Stimulated activated naive CD8-positive, alpha-beta T cell treated with anti-CD3 and anti-CD28 coated beads, Interleukin-15, amount 100 ng/mL, for 72 hours (primary cell): ENCODE measurements at regions not wholly inside any gene's neighbourhood (a gene's known extent, or its start where the extent isn't known, plus 50 kb on each side); places are given as distances from the start of the nearest gene placed in this dataset.
A peak's percentile ranks its signal among the peaks of the same experiment; 100 is the strongest.

ENCODE experiments used
- ATAC-seq: fragments of 150-1000 bp; cut with Tn5 transposase; 2 replicates; pipeline ENCODE4 v1.10.0; 2021; ENCODE audit warnings: mild to moderate bottlenecking, moderate library complexity
- DNase-seq, 2 donors: peaks; one replicate each; pipeline ENCODE4 v3.0.0; 2021 to 2022
- H3K27ac Mint-ChIP-seq, 2 donors: one replicate each; pipeline ENCODE4 v1.8.0; 2022; ENCODE audit warnings: mild to moderate bottlenecking in 2 of 2, mixed read lengths in 2 of 2, moderate library complexity in 2 of 2
- H3K27me3 Mint-ChIP-seq: one replicate; pipeline ENCODE4 v1.8.0; 2022; ENCODE audit warnings: mixed read lengths
- H3K4me1 Mint-ChIP-seq: one replicate; pipeline ENCODE4 v1.8.0; 2022; ENCODE audit warnings: mild to moderate bottlenecking, mixed read lengths
- H3K4me3 Mint-ChIP-seq, 2 donors: one replicate each; pipeline ENCODE4 v1.8.0; 2022; ENCODE audit warnings: mild to moderate bottlenecking in 2 of 2, mixed read lengths in 2 of 2, moderate library complexity in 1 of 2
- H3K9me3 Mint-ChIP-seq, 2 donors: one replicate each; pipeline ENCODE4 v1.8.0; 2022; ENCODE audit warnings: mixed read lengths in 2 of 2

DNA sequence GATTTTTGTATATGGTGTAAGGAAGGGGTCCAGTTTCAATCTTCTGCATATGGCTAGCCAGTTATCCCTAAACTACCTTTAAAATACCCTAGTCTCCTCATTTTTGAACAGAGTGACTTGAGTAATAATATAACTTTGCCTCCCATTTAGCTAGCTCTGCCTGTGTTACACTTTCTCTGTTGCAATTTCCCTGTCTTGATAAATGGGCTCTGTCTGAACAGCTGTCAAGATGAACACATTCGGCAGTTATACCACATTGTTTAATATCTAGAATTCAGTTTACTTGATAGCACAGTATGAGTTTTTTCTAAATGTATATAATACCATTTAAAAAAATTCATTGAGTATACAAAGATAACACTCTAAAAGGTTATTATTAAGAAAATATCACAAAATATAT, 562.9 kb upstream of the FTMT start:
- no peak for ATAC-seq
- Mint-ChIP-seq H3K27me3 (no peaks in the 10 kb centered on the region), H3K27ac (no peak overlapping the region), H3K4me1 (no peaks in the 10 kb centered on the region), H3K4me3 (no peak overlapping the region), H3K9me3 (peaks cover 0 to 11% of the 10 kb centered on the region in 2 donors)
- no peak for DNase-seq

DNA sequence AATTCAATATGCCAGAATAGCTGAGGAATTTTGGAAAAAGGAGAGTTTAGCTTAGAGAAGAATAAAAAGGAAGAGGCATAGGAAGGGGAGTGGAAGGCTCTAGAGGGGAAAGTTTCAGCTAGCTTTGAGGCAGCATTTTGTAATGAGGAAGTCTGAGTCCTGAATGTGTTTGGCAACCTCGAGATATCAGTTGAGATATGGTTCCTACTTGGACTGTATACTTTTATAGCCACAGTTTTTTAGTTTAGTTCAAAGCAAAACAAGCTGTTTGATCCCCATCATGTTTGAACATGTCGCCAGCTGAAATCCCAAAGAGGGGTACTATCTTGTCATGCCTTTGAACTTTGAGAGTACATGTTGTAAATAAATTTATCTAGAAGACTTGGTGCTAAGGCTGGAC, 559.0 kb upstream of the FTMT start:
- no peak overlapping the region for H3K27ac Mint-ChIP-seq
- H3K4me1 Mint-ChIP-seq = no peaks in the 10 kb centered on the region
- H3K27me3 Mint-ChIP-seq = no peaks in the 10 kb centered on the region
- H3K4me3 Mint-ChIP-seq = no peak overlapping the region
- ATAC-seq (no peak), DNase-seq (no peak)
- H3K9me3 Mint-ChIP-seq = peaks cover 0 to 9% of the 10 kb centered on the region in 2 donors

DNA sequence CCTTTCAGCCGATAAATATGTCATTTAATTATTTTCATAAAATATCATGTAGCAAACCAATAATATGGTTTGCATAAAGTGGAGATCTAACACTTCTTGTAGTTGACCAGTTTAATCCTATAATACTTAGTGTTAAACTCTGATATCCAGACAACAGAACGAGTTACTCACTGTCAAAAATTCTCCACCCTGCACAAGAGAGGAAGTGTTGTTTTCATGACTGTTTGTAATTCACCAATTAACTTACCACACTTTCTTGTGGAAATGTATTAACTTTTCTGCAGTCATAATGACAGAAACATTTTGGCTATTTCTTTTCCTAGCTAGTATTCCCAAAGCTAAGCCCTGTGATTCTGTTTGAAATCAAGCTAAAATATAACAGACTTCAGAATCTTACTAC, 555.3 kb upstream of the FTMT start:
- Mint-ChIP-seq H3K4me1 (no peaks in the 10 kb centered on the region), H3K27ac (no peak overlapping the region), H3K27me3 (no peaks in the 10 kb centered on the region), H3K4me3 (no peak overlapping the region), H3K9me3 (no peaks in the 10 kb centered on the region)
- no peak for ATAC-seq
- DNase-seq = no peak

DNA sequence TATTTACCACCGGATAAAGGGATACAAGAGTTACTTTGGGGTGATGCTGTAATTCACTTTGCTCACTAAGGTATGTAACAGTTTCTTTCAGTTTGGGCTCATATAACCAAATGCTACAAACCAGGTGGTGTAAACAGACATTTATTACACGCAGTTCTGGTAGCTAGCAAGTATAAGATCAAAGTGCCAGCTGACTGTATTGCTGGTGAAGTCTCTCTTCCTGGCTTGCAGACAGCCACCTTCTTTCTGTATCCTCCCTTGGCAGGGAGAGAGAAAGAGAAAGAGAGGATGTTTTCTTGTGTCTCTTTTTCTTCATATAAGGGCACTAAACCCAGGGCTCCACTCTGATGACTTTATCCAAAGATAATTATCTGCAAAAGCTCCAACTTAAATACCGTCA, 552.5 kb upstream of the FTMT start:
- Mint-ChIP-seq H3K4me3 (no peak overlapping the region), H3K4me1 (no peaks in the 10 kb centered on the region), H3K27ac (no peak overlapping the region), H3K27me3 (no peaks in the 10 kb centered on the region), H3K9me3 (peaks cover 0 to 8% of the 10 kb centered on the region in 2 donors)
- ATAC-seq (no peak), DNase-seq (no peak)

DNA sequence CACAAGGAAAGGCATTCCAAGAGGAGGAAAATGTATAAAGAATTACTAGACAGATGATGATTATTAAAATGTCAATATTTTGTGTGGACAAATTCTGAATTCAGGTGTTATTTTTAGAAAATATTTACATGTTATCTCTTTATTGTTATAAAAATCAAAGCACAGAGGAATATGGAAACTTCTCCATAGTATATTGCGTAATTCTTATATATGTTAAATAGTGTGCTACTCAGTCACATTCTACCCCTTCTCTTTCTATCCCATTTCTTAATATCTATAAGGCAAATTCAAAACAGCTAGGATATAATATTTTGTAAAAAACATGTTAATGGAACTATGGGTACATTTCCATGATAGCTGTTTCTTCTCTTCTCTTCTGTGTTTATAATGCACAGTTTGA, 546.8 kb upstream of the FTMT start:
- no peak overlapping the region for H3K4me3 Mint-ChIP-seq
- DNase-seq (no peak), ATAC-seq (no peak)
- no peaks in the 10 kb centered on the region for H3K27me3 Mint-ChIP-seq
- H3K9me3 Mint-ChIP-seq = peaks cover 0 to 12% of the 10 kb centered on the region in 2 donors
- H3K4me1 Mint-ChIP-seq = no peaks in the 10 kb centered on the region
- H3K27ac Mint-ChIP-seq = no peak overlapping the region

DNA sequence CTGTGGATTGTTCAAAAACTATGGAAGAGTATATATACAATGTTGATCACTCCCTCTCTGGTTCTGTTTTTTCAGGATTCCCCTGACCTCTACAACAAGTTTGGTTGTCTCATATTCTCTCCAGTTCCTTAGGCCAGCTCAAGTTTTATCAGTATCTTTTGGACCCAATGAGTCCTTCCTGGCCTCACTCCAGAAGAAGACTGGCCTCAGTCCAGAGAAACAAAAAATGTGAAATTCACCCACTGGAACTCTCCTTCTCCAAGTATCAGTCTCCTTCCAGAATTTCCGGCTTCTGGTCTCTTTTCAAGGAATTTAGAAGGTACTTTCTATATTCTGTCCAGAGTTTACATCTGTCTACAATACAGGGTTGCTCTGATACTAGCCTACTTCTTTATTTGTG, 537.8 kb upstream of the FTMT start:
- no peaks in the 10 kb centered on the region for H3K27me3 Mint-ChIP-seq

DNA sequence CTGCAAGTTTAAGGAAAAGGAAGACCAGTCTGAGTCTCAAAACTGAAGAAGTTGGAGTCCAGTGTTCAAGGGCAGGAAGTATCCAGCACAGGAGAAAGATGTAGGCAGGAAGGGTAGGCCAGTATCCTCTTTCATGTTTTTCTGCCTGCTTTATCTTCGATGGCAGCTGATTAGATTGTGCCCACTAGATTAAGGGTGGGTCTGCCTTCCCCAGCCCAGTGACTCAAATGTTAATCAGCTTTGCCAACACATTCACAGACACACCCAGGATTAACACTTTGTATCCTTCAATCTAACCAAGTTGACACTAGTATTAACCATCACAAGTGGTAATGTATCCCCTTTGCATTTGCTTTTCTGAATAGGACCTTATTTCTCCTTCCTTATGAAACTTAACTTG, 535.9 kb upstream of the FTMT start:
- H3K4me1 Mint-ChIP-seq = no peaks in the 10 kb centered on the region
- H3K27ac Mint-ChIP-seq = no peak overlapping the region
- DNase-seq (no peak), ATAC-seq (no peak)
- peaks cover 19 to 37% of the 10 kb centered on the region in 2 donors for H3K9me3 Mint-ChIP-seq
- no peaks in the 10 kb centered on the region for H3K27me3 Mint-ChIP-seq
- no peak overlapping the region for H3K4me3 Mint-ChIP-seq

More for the DNA sequence above, 537.8 kb upstream of the FTMT start:
- ATAC-seq (no peak), DNase-seq (no peak)
- Mint-ChIP-seq H3K9me3 (peaks cover 16 to 40% of the 10 kb centered on the region in 2 donors), H3K4me3 (no peak overlapping the region), H3K27ac (no peak overlapping the region), H3K4me1 (no peaks in the 10 kb centered on the region)

DNA sequence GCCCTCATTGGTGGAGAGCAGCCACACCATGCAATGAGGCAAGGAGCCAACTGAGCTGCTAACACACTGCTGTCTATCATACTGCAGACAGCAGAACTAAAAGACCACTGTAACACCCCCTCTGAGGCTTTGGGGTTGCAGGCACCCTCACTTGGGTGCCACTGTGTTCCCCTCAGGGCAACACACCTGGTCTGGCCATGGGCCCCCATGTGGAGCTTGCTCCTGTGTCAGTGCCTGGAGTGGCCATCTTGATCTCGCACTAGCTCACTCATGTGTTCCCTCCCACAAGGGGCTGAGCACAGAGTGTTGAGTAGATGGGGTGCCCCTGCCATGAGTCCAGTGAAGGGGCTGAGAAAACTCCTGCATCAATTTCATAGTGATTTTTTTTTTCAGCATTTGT, 532.4 kb upstream of the FTMT start:
- DNase-seq (no peak), ATAC-seq (no peak)
- no peaks in the 10 kb centered on the region for H3K4me1 Mint-ChIP-seq
- H3K4me3 Mint-ChIP-seq = no peak overlapping the region
- peaks cover 14 to 37% of the 10 kb centered on the region in 2 donors for H3K9me3 Mint-ChIP-seq
- H3K27ac Mint-ChIP-seq = no peak overlapping the region
- no peaks in the 10 kb centered on the region for H3K27me3 Mint-ChIP-seq

DNA sequence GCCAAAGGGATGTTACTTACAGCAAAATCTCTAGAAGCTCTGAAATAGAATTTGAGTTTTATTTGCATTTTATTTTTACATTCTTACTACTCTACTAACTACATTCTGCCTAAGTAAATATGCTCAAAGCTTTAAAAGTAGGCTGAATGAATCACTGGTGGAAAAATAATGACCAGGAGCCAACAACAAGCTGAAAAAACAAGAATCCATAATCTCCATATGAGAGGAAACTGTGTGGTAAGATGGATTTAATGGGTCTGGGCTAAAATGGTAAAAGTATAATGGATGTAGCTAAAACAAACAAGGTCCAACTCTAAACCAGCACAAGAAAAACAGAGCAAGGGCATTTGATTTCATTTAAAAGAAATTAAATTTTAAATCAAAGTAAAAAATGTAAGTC, 525.8 kb upstream of the FTMT start:
- peaks cover 0 to 4% of the 10 kb centered on the region in 2 donors for H3K9me3 Mint-ChIP-seq
- no peak overlapping the region for H3K27ac Mint-ChIP-seq
- H3K27me3 Mint-ChIP-seq = no peaks in the 10 kb centered on the region
- DNase-seq (no peak), ATAC-seq (no peak)
- no peaks in the 10 kb centered on the region for H3K4me1 Mint-ChIP-seq
- H3K4me3 Mint-ChIP-seq = no peak overlapping the region

DNA sequence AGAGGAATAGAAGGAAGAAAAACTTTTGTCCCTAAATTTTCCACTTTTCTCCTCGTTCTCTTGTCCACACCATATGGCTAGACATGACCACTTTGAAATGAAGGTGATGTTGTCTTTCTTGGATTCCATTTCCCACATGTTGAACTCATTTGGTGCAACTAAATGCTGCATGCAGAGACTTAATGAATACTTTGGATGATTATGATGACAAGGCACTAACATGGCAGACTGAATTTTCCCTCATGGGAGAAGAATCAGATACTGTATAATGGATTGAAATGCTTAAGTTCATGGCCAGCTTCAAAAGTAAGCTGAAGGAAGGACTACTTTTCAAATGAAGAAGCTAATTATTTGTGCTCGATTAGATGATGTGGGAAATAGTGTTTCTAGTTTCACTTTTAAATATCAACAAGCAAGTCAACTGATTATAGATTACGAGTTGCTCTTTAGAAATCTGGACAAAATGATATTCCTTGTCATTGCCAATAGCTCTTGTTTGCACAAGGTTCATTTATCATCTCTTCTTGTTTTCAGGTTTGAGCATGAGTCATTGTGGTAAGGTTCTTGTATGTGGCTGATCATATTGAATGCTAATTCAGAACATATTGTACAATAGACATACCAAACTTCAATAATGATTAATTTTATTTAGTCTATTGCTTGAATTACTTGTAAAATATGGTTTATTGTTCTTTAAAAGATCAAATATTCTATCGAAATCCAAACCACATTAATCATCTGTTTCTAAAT, 501.3 kb upstream of the FTMT start:
- no peak for ATAC-seq
- Mint-ChIP-seq H3K4me3 (no peak overlapping the region), H3K27me3 (no peaks in the 10 kb centered on the region), H3K9me3 (no peaks in the 10 kb centered on the region), H3K27ac (no peak overlapping the region), H3K4me1 (no peaks in the 10 kb centered on the region)
- no peak for DNase-seq

DNA sequence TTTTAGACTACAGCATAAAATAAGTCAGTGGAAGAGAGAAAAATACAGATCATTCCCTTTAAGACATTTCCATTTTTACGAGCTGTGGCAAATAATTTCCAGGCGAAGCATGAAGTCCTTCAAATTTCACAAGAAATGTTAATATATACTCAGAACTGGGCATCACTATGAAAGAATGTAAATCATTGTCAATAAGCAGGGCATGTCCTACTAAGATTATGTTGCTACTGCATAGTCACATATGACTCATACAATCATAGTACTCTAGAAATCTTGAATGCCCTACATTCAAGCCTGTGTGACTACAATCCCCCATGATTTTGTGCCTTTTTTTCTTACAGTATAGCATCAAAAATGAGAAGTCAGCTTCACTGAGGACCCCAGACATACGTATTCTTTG, 485.2 kb upstream of the FTMT start:
- ATAC-seq (no peak), DNase-seq (no peak)
- Mint-ChIP-seq H3K4me3 (no peak overlapping the region), H3K27ac (no peak overlapping the region), H3K9me3 (no peaks in the 10 kb centered on the region), H3K27me3 (no peaks in the 10 kb centered on the region), H3K4me1 (no peaks in the 10 kb centered on the region)

DNA sequence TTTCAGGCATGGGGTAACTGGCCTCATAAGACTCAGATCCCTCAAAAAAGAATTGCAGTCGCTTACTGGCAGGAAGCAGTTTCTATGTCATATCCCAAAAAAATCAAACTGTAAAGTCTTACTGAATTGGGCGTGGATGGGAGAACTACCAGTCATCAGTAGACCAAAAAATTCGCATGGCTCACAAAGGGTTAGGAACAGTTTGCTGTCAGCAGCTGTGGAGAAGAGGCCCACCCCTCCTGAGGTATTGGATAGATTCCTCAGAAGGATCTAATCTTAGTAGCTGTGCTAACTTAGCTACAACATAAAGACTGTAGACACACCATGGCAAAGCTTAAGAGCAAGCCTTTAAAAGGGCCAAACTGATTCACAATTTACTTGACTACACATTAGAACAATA, 478.3 kb upstream of the FTMT start:
- Mint-ChIP-seq H3K9me3 (no peaks in the 10 kb centered on the region), H3K27ac (no peak overlapping the region), H3K4me3 (no peak overlapping the region), H3K27me3 (no peaks in the 10 kb centered on the region), H3K4me1 (no peaks in the 10 kb centered on the region)
- DNase-seq (no peak), ATAC-seq (no peak)

DNA sequence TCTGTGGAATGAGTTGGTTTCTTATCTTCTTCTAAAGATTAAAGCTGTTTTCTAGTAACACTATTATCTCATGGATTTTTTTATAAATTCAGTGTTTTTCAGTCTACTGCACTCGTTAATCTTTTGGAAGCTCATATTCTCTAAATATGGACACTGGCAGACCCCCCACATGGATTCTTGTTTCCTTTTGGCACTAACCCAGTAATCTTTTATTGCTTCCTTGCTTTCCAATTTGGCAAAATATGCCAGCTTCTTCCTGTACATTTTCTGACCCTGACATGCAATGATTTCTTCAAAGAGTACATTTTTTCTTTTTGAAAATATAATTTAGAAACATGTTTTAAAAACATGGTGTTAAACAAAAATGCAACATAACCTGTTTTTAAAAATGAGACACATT, 474.2 kb upstream of the FTMT start:
- no peak for ATAC-seq
- no peak for DNase-seq
- H3K27ac Mint-ChIP-seq = no peak overlapping the region
- no peaks in the 10 kb centered on the region for H3K4me1 Mint-ChIP-seq
- H3K4me3 Mint-ChIP-seq = no peak overlapping the region
- H3K27me3 Mint-ChIP-seq = no peaks in the 10 kb centered on the region
- no peaks in the 10 kb centered on the region for H3K9me3 Mint-ChIP-seq

DNA sequence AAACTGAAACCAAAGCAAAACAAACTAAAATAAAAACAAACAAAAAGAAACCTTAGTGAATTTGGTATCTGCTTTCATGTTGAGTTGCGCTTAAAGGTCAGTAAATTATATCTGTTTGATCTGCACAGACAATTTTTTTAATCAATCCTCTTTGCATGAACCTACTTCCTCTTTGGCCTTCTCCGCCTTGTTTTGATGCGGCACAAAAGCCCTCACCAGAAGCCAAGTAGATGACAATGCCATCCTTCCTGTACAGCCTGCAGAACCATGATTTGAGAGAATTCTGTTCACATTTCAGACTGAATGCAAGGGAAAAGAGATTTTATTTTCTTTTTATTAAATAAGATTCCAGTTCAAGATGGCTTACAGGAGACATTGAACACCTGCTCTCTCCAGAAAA, 473.6 kb upstream of the FTMT start:
- ATAC-seq (no peak), DNase-seq (no peak)
- no peak overlapping the region for H3K27ac Mint-ChIP-seq
- H3K4me3 Mint-ChIP-seq = no peak overlapping the region
- H3K4me1 Mint-ChIP-seq = no peaks in the 10 kb centered on the region
- no peaks in the 10 kb centered on the region for H3K9me3 Mint-ChIP-seq
- no peaks in the 10 kb centered on the region for H3K27me3 Mint-ChIP-seq

DNA sequence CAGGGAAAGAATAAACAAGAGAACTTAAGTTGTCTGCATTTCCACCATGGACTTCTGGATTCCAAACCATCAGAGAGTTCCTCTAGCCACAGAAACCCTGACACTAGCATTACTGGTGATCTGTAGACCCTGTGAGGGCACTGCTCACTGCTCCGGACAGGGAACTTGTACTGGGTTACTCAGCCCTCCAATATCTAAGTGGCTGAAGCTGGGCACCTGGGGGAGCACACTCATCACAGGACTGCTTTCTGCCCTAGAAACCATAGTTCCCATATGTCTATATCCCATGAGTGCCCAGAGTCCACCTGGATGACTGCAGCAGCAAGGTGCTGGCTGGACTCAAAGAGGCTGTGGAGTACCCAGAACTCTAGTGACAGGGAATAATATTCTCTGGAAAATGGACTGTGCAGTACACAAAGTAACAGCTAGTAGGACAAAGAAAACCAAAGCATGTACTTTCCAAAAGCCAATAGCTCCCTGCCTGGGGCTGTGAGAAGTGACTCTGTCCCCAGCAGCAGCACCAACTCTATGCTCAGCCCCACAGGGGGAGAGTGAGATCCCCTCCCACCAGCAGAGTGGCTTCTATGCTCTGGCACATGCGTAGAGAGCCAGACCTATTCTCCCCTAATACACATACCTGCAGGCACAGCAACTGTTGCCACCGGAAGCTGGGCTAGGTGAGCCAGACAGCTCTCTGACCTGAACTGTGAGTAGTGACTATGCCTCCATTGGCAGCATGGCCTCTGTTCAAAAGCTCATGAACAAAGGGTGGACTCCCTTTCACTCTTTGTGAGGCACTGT, 472.9 kb upstream of the FTMT start:
- H3K4me3 Mint-ChIP-seq = no peak overlapping the region
- H3K27ac Mint-ChIP-seq = no peak overlapping the region
- no peak for DNase-seq
- ATAC-seq = no peak
- no peaks in the 10 kb centered on the region for H3K27me3 Mint-ChIP-seq
- H3K9me3 Mint-ChIP-seq = no peaks in the 10 kb centered on the region
- H3K4me1 Mint-ChIP-seq = no peaks in the 10 kb centered on the region

DNA sequence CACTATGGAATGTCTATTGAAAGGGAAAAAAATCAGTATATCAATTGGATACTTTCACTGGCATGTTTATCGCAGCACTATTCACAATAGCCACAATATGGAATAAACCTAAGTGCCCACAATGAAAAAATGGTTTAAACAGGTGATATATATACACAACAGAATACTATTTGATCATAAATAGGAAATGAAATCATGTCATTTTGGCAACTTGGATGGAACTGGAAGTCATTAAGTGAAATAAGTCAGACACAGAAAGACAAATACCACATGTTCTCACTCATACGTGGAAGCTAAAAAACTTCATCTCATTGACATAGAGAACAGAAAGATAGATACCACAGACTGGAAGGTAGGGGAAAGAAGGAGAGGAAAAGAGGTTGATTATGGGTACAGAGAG, 471.6 kb upstream of the FTMT start:
- Mint-ChIP-seq H3K4me1 (no peaks in the 10 kb centered on the region), H3K4me3 (no peak overlapping the region), H3K27ac (peak overlapping the region in 1 of 2 donors; percentile 79), H3K9me3 (peaks cover 0 to 7% of the 10 kb centered on the region in 2 donors), H3K27me3 (no peaks in the 10 kb centered on the region)
- ATAC-seq (no peak), DNase-seq (no peak)
